ENCODE measurements at regions not wholly inside any gene's neighbourhood (a gene's known extent, or its start where the extent isn't known, plus 50 kb on each side); places are given as distances from the start of the nearest gene placed in this dataset.

DNA sequence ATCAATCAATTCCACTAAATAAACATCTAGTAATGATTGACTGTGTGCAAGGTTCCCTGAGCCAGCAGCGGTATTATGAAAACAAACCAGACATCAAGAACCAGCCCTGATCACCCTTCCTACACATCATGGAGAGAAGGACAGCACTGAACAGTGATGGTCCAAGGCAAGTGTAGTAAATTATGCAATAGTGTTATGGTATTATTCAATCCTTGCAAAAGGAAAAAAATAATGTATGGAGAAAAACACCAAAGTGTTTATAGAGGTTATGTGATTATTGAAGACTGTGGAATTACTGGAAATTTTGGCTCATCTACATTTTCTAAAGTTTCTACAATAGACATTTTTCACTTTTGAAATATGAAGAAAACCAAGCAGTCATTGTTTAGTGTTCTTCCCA lies 105.3 kb downstream of the RCN1 start:
- H4K8ac ChIP-seq (ENCODE audit: low read depth in 2 of 2, low read length in 2 of 2), result no peak overlapping the region
- no peaks in the 10 kb centered on the region for H3K4me1 ChIP-seq (ENCODE audit: control insufficient read depth, insufficient read depth, low read length)
- no peak overlapping the region for H2AK9ac ChIP-seq (replicated peaks; ENCODE audit: low read depth, low read length, poor library complexity)
- H2BK5ac ChIP-seq (ENCODE audit: low read depth, low read length, poor library complexity, severe bottlenecking), result no peak overlapping the region
- intact Hi-C loops (cut with micrococcal nuclease) (no loop called here), dilution Hi-C loops (cut with HindIII; ENCODE audit: low sequenced_read_pairs, unreplicated experiment) (no loop called here), in situ Hi-C loops (cut with MboI; ENCODE audit: low sequenced_read_pairs) (no loop called here)
- H3K36me3 ChIP-seq (ENCODE audit: control insufficient read depth, insufficient read depth, low read length), result no peaks in the 10 kb centered on the region
- BruUV-seq (replicated peaks), result no TSS peak
- H2BK20ac ChIP-seq (ENCODE audit: low read depth, low read length), result no peak overlapping the region
- H4K5ac ChIP-seq (ENCODE audit: low read depth, low read length), result no peak overlapping the region
- no peak for TF ChIP-seq RFX5 (IDR thresholded peaks at IDR 0.05; ENCODE audit: low read depth, low read length)
- no peak for TF ChIP-seq NFE2L2 (IDR thresholded peaks at IDR 0.05; ENCODE audit: low read depth, low read length)
- TF ChIP-seq MAFK (IDR thresholded peaks at IDR 0.05; ENCODE audit: low read depth, low read length), result no peak
- no peak for TF ChIP-seq FOS (IDR thresholded peaks at IDR 0.05; ENCODE audit: low read depth, low read length)
- no peak for TF ChIP-seq POLR2A (IDR thresholded peaks at IDR 0.05; ENCODE audit: low read depth, low read length)
- TF ChIP-seq CHD1 (IDR thresholded peaks at IDR 0.05; ENCODE audit: low read depth, low read length), result no peak
- no peak for TF ChIP-seq RAD21 (IDR thresholded peaks at IDR 0.05; ENCODE audit: low read length)
- TF ChIP-seq RCOR1 (IDR thresholded peaks at IDR 0.05; ENCODE audit: insufficient replicate concordance, low read length), result no peak
- TF ChIP-seq, protein P1, sequence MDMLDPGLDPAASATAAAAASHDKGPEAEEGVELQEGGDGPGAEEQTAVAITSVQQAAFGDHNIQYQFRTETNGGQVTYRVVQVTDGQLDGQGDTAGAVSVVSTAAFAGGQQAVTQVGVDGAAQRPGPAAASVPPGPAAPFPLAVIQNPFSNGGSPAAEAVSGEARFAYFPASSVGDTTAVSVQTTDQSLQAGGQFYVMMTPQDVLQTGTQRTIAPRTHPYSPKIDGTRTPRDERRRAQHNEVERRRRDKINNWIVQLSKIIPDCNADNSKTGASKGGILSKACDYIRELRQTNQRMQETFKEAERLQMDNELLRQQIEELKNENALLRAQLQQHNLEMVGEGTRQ (IDR thresholded peaks at IDR 0.05; ENCODE audit: low read depth, low read length), result no peak
- TF ChIP-seq MAZ (IDR thresholded peaks at IDR 0.05; ENCODE audit: borderline replicate concordance, low read depth, low read length), result no peak
- TF ChIP-seq, protein P2, sequence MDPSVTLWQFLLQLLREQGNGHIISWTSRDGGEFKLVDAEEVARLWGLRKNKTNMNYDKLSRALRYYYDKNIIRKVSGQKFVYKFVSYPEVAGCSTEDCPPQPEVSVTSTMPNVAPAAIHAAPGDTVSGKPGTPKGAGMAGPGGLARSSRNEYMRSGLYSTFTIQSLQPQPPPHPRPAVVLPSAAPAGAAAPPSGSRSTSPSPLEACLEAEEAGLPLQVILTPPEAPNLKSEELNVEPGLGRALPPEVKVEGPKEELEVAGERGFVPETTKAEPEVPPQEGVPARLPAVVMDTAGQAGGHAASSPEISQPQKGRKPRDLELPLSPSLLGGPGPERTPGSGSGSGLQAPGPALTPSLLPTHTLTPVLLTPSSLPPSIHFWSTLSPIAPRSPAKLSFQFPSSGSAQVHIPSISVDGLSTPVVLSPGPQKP (IDR thresholded peaks at IDR 0.05; ENCODE audit: borderline replicate concordance, low read depth, low read length), result no peak
- H2BK15ac ChIP-seq (ENCODE audit: low read depth, low read length), result no peak overlapping the region
- no peak overlapping the region for H3K27ac ChIP-seq (ENCODE audit: insufficient read depth, low read length)
- no peak overlapping the region for H2AK5ac ChIP-seq (ENCODE audit: low read depth, low read length)
- CTCF ChIA-PET, result no interaction called here
- no peak overlapping the region for H3K4ac ChIP-seq (ENCODE audit: low read depth, low read length)
- H4K20me1 ChIP-seq (ENCODE audit: insufficient read depth, low read length), result no peaks in the 10 kb centered on the region
- no peak overlapping the region for H3K9ac ChIP-seq (ENCODE audit: low read depth, low read length)
- no peak for DNase-seq
- H3K4me3 ChIP-seq (ENCODE audit: insufficient read depth, low read depth, low read length), result no peak overlapping the region
- no peaks in the 10 kb centered on the region for H3K79me1 ChIP-seq (ENCODE audit: low read depth in 1 of 2, low read length in 2 of 2)
- H3K9me1 ChIP-seq (ENCODE audit: insufficient read depth, low read length), result no peaks in the 10 kb centered on the region
- no peak overlapping the region for H3K23ac ChIP-seq (ENCODE audit: low read depth, low read length)
- no peak overlapping the region for H2BK120ac ChIP-seq (ENCODE audit: low read depth, low read length)
- H2AFZ ChIP-seq (replicated peaks; ENCODE audit: low read length, poor library complexity), result no peak overlapping the region
- H3K27me3 ChIP-seq (ENCODE audit: control insufficient read depth, insufficient read depth, low read length), result peaks cover 3% of the 10 kb centered on the region
- POLR2A ChIA-PET (ENCODE audit: unreplicated experiment), result no interaction called here
- H3K56ac ChIP-seq (ENCODE audit: extremely low read depth, insufficient read depth, low read length), result no peak overlapping the region
- no peak for ATAC-seq (ENCODE audit: low read depth)
- H4K91ac ChIP-seq (ENCODE audit: insufficient read depth, low read depth, low read length), result no peak overlapping the region
- no peak overlapping the region for H3K4me2 ChIP-seq (ENCODE audit: low read depth, low read length)
- H3K9me3 ChIP-seq (ENCODE audit: control insufficient read depth, insufficient read depth, low read length), result no peaks in the 10 kb centered on the region
- no CpG with 5 or more reads among the region's 1 CpG for WGBS, 2 experiments (ENCODE audit: extremely low coverage in 2 of 2, insufficient read length in 1 of 2)
- H3K18ac ChIP-seq (ENCODE audit: low read depth, low read length), result no peak overlapping the region
- no peak overlapping the region for H3K14ac ChIP-seq (replicated peaks; ENCODE audit: low read depth, low read length)

Measured in IMR-90 (cell line).